KMS-11 (cell line): ENCODE measurements at regions not wholly inside any gene's neighbourhood (a gene's known extent, or its start where the extent isn't known, plus 50 kb on each side); places are given as distances from the start of the nearest gene placed in this dataset.
"Not testable (repeated sequence)": the region's sequence is repeated elsewhere in the genome, so short reads cannot be mapped to it uniquely, and the experiment has no call there.

Experiments used
- H2AFZ ChIP-seq: fragments of 200-600 bp; sonication (generic); 2 replicates; pipeline ENCODE4 v1.6.1; 2016; ENCODE audit warnings: antibody characterized with exemption, mixed run types, low read depth
- H3K27ac ChIP-seq: fragments of 200-600 bp; sonication (generic); 2 replicates; pipeline ENCODE4 v1.6.1; 2016; ENCODE audit warnings: mild to moderate bottlenecking, mixed run types
- H3K27me3 ChIP-seq: fragments of 200-600 bp; sonication (generic); 2 replicates; pipeline ENCODE4 v1.6.1; 2017; ENCODE audit warnings: mild to moderate bottlenecking, low read depth, mixed run types, moderate library complexity; ENCODE audit not compliant: insufficient read depth
- H3K36me3 ChIP-seq: fragments of 200-600 bp; sonication (generic); 2 replicates; pipeline ENCODE4 v1.6.1; 2017; ENCODE audit warnings: mild to moderate bottlenecking, mixed run types; ENCODE audit not compliant: insufficient read depth
- H3K4me1 ChIP-seq: fragments of 200-600 bp; sonication (generic); 2 replicates; pipeline ENCODE4 v1.6.1; 2016; ENCODE audit warnings: mild to moderate bottlenecking, low read depth, mixed run types; ENCODE audit not compliant: poor library complexity, severe bottlenecking
- H3K4me2 ChIP-seq: fragments of 200-600 bp; sonication (generic); 2 replicates; pipeline ENCODE4 v1.7.0; 2016; ENCODE audit warnings: mild to moderate bottlenecking, mixed run types
- H3K4me3 ChIP-seq: fragments of 200-600 bp; sonication (generic); IDR thresholded peaks from 2 replicates; pipeline ENCODE4 v1.6.1; 2017; ENCODE audit warnings: low read depth, low read length, mixed read lengths; ENCODE audit not compliant: insufficient read depth
- H3K79me2 ChIP-seq: fragments of 200-600 bp; sonication (generic); 2 replicates; pipeline ENCODE4 v1.6.1; 2016; ENCODE audit warnings: low read depth, mixed run types; ENCODE audit not compliant: insufficient read depth
- H3K9ac ChIP-seq: fragments of 200-600 bp; sonication (generic); 2 replicates; pipeline ENCODE4 v1.6.1; 2016; ENCODE audit warnings: mild to moderate bottlenecking, mixed run types
- H4K20me1 ChIP-seq: fragments of 200-600 bp; sonication (generic); 2 replicates; pipeline ENCODE4 v1.6.1; 2016; ENCODE audit warnings: mild to moderate bottlenecking, mixed run types; ENCODE audit not compliant: insufficient read depth
- TF ChIP-seq, protein P1 (sequence below): fragments of 200-600 bp; sonication (generic); conservative IDR thresholded peaks from 2 replicates; pipeline ENCODE4 v1.6.1; 2017; ENCODE audit warnings: low read depth, mild to moderate bottlenecking, antibody characterized with exemption, low read length, moderate library complexity, mixed read lengths

DNA sequence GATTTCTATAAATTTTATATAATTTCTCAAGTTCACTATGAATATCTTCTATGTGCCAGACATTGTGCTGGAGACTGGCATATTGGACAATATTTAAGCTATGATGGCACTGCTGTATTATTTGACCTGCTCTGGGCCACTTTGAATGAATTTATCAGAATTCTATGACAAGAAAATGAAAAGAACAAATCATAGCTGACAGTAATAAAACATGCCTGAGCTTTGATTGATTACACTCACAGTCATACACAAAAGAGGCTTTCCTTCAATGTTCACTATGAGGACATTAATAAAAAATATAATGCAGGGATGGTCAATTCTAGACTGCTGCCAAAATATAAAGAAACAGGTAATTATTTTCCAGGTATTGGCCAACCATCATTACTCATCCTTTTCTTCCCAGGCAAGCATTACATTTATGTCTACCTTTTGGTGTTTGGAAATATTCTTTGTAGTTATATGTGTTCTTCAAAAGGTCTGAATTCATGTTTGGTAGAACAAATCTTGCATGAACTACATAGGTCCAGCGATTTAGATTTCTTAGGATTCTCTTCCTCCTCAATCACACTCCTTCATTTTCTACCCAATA is 81.0 kb upstream of the ALCAM start:
- no peak overlapping the region for H3K4me2 ChIP-seq
- H3K4me3 ChIP-seq, result no peak overlapping the region
- no peaks in the 10 kb centered on the region for H3K27me3 ChIP-seq
- TF ChIP-seq, protein P1, sequence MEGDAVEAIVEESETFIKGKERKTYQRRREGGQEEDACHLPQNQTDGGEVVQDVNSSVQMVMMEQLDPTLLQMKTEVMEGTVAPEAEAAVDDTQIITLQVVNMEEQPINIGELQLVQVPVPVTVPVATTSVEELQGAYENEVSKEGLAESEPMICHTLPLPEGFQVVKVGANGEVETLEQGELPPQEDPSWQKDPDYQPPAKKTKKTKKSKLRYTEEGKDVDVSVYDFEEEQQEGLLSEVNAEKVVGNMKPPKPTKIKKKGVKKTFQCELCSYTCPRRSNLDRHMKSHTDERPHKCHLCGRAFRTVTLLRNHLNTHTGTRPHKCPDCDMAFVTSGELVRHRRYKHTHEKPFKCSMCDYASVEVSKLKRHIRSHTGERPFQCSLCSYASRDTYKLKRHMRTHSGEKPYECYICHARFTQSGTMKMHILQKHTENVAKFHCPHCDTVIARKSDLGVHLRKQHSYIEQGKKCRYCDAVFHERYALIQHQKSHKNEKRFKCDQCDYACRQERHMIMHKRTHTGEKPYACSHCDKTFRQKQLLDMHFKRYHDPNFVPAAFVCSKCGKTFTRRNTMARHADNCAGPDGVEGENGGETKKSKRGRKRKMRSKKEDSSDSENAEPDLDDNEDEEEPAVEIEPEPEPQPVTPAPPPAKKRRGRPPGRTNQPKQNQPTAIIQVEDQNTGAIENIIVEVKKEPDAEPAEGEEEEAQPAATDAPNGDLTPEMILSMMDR, result no peak
- no peak overlapping the region for H2AFZ ChIP-seq
- H3K79me2 ChIP-seq, result no peaks in the 10 kb centered on the region
- H3K9ac ChIP-seq, result no peak overlapping the region
- H3K27ac ChIP-seq, result no peak overlapping the region
- H4K20me1 ChIP-seq, result no peaks in the 10 kb centered on the region
- no peaks in the 10 kb centered on the region for H3K4me1 ChIP-seq
- H3K36me3 ChIP-seq, result no peaks in the 10 kb centered on the region

DNA sequence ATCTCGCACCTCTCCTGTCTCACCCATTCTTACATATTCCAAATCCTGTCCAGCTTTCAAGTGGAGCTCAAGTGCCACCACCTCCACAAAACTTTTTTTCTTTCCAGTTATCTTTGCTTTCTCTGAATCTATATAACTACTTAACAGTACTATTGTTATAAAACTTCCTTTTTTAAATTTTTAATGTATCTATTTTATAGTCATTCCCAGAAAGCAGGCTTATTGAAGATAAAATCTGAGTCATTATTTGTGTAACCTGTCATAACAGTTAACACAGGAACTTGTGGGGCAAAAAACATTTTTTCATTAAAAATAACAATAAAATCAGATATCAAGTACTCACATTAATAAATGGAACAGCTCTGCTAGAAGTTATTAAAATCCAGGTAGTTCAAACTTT is 73.3 kb upstream of the ALCAM start:
- Histone ChIP-seq H3K79me2 (no peaks in the 10 kb centered on the region), H3K36me3 (no peaks in the 10 kb centered on the region), H3K27ac (no peak overlapping the region), H3K9ac (no peak overlapping the region), H3K4me2 (no peak overlapping the region), H4K20me1 (no peaks in the 10 kb centered on the region), H3K4me1 (no peaks in the 10 kb centered on the region), H2AFZ (no peak overlapping the region), H3K27me3 (no peaks in the 10 kb centered on the region), H3K4me3 (no peak overlapping the region)
- TF ChIP-seq, protein P1, result no peak

DNA sequence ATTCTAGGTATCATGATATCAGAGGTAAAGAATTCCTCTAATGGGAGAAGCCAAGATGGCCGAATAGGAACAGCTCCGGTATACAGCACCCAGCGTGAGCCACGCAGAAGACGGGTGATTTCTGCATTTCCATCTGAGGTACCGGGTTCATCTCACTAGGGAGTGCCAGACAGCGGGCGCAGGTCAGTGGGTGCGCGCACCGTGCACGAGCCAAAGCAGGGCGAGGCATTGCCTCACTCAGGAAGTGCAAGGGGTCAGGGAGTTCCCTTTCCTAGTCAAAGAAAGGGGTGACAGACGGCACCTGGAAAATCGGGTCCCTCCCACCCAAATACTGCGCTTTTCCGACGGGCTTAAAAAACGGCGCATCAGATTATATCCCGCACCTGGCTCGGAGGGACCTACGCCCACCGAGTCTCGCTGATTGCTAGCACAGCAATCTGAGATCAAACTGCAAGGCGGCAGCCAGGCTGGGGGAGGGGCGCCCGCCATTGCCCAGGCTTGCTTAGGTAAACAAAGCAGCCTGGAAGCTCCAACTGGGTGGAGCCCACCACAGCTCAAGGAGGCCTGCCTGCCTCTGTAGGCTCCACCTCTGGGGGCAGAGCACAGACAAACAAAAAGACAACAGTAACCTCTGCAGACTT is 70.4 kb upstream of the ALCAM start:
- H3K4me1 ChIP-seq, H3K4me2 ChIP-seq, H3K36me3 ChIP-seq, H3K4me3 ChIP-seq, H3K9ac ChIP-seq, H2AFZ ChIP-seq, H3K79me2 ChIP-seq, H4K20me1 ChIP-seq, H3K27me3 ChIP-seq, H3K27ac ChIP-seq: not testable (repeated sequence)

DNA sequence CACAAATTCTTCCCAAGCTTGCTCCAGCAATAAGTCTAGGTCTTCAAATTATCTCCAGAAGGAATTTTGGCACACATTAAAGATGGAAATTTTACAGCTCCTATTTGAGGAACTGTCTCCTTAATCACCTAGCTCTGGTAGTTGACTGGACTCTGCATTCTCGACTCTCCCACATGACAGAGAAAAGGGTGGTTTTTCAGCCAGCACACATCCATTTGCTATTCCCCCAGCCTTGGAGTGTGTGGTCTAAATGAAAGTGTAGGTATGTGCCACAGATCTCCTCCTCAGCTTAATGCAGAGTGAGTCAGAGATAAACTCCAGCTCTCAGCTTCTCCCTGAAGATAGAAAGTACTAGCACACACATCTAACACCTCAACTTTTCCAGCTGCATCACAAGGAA is 62.2 kb upstream of the ALCAM start:
- no peaks in the 10 kb centered on the region for H3K4me1 ChIP-seq
- no peaks in the 10 kb centered on the region for H3K27me3 ChIP-seq
- no peaks in the 10 kb centered on the region for H3K79me2 ChIP-seq
- H4K20me1 ChIP-seq, result no peaks in the 10 kb centered on the region
- H3K27ac ChIP-seq, result no peak overlapping the region
- no peak overlapping the region for H3K4me3 ChIP-seq
- TF ChIP-seq, protein P1, result no peak
- H3K9ac ChIP-seq, result no peak overlapping the region
- H3K4me2 ChIP-seq, result no peak overlapping the region
- H3K36me3 ChIP-seq, result no peaks in the 10 kb centered on the region
- H2AFZ ChIP-seq, result no peak overlapping the region

DNA sequence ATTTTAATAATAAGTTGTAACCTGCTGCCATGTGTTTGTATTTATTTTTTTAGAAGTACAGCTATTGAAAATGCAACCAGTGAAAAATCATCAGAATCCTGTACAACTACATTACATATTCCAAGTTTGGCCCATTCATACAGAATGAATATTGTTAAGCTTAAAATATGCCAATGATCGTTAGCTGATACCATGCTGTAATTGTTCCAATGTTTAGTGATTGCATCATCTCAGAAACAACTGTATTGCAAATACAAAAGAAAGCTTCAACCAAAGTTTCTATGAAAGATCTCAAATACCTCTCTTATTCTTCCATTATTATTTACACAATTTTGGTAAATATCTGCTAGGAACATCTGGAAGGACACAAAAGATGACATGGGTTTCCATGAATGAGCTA is 51.6 kb upstream of the ALCAM start:
- Histone ChIP-seq H3K36me3 (no peaks in the 10 kb centered on the region), H3K4me3 (no peak overlapping the region), H3K79me2 (no peaks in the 10 kb centered on the region), H3K4me1 (no peaks in the 10 kb centered on the region), H3K9ac (no peak overlapping the region), H3K4me2 (no peak overlapping the region), H3K27ac (no peak overlapping the region), H4K20me1 (no peaks in the 10 kb centered on the region), H2AFZ (no peak overlapping the region), H3K27me3 (no peaks in the 10 kb centered on the region)
- TF ChIP-seq, protein P1, result no peak
